Stimulated activated CD4-positive, alpha-beta T cell treated with anti-CD3 and anti-CD28 coated beads, Interleukin-1b, Interleukin-23, amount 100 ng/mL, for 4 hours (primary cell): ENCODE measurements at regions not wholly inside any gene's neighbourhood (a gene's known extent, or its start where the extent isn't known, plus 50 kb on each side); places are given as distances from the start of the nearest gene placed in this dataset.
A peak's percentile ranks its signal among the peaks of the same experiment; 100 is the strongest.

Source experiments
- DNase-seq, 2 donors: peaks; one replicate each; pipeline ENCODE4 v3.0.0-alpha.2; 2020; ENCODE audit warnings: low read depth in 2 of 2

DNA sequence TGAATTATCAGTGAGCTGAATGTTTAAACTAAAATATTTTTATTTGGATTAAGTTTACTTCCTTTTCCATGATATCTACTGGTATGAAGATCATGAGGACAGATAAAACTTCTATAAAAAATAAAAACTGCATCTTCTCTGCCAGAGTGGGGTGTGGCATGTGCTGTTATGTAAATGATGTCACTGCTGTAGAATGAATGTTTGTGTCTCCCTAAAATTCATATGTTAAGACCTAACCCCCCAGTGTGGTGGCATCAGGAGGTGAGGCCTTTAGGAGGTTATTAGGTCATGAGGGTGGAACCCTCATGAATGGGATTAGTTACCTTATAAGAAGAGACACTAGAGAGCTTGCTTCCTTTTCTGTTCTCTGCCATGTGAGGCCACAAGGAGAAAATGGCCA, 178.7 kb upstream of the DPH6 start:
- DNase-seq, result no peak

GRCh38 chr15:35725353-35725752, 179.4 kb upstream of the DPH6 start:
- DNase-seq, result no peak

DNA sequence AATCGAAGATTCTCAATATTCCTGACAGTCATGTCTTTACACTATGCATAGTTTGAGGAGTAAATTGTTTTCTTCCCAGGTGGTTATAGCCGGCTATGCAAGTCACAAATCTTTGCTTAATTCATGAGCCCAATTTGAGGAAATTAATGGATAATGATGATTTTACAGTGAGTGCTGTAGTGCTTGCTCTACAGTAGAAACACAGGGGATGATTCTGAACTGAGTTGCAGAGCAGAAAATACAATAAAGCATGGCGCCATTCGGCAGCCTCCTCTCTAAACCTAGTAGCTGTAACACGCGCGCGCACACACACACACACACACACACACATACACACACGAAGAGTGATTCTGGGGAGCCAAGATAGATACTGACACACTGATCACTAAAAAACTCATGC, 181.7 kb upstream of the DPH6 start:
- DNase-seq, result no peak

DNA sequence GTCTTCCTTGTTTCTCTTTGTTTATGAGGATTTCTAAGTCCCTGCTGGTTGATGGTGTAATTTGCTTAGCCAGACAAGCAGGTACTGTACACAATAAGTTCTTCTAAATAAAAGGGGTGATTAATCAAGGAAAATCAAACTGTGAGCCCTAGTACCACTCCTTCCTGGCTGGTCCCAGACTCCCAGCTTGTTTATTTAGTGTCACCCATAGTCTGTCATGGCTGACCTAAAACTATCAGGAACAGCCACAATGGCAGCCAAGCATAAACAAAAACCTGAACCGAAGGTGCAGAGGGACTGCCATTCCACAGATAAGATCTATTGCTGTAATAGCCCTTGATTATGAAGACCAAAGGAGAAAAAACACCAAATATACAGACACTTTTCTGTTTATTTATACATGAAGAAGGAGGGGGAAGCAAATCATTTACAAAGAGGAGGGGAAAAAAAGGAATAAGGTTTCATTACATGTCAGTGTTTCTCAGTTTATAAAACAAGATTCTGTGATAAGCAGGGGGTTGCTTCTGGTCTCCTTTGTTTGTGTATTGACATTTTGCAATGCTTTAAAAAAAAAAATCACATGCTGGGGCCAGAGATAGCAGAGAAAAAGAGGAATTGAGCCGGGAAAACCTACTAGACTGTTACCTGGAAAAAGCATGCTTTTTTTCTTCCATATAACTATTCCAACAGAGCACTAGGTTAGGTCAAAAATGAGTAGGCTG, 182.4 kb upstream of the DPH6 start:
- no peak for DNase-seq

- DNase-seq, result no peak
Measured at GRCh38 chr15:35736150-35736549, 190.2 kb upstream of the DPH6 start.

GRCh38 chr15:35737441-35737840, 191.5 kb upstream of the DPH6 start:
- no peak for DNase-seq

DNA sequence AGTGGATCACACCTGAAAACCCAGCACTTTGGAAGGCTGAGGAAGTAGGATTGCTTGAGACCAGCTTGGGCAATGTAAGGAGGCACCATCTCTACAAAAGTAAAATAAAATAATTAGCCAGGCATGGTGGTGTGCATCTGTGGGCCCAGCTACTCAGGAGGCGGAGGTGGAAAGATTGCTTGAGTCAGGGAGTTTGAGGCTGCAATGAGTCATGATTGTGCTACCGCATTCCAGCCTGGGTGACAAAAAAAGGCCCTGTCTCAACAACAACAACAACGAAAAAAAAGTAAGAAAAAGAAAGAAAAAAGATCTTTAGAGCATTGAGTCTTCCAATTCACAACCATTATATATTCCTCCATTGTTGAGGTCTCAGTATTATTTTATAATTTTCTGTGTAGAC, 192.4 kb upstream of the DPH6 start:
- no peak for DNase-seq

DNA sequence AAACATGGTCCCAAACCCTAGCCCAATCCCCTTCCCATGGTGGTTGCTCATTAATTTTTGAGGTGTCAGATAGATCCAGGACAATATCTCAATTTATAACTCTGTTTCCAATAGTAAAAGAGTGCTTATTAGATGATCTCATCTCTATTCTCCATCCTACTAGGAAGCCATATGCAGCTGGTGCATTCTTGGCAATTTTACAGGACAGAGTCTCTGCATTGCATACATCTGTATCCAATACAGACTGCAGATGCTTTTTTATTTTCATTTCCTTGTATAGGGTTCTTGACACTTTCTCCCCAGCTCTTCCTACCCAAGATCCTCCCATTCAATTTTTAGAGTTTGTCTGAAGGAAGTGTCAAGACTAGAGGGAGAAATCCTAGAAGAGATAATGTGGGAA, 194.8 kb upstream of the DPH6 start:
- DNase-seq, result no peak

DNA sequence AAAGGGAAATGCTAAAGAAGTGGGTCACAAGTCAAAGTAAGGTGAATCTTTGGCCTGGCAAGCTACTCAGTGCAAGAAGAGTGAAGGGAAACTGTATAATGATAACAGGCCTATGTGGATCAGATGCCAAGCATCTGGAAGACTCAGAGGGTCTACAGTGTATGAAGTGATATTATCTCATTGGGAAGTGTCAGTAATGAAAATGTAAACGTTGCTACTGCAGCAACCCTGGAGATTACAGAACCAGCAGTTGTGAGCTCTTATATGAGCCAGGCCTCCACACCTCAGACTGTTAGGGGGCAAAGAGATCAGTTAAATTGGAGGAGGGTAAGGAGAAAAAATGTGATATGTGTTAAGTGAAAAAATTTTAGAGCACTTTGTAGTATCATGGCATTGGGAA, 195.4 kb upstream of the DPH6 start:
- no peak for DNase-seq

DNA sequence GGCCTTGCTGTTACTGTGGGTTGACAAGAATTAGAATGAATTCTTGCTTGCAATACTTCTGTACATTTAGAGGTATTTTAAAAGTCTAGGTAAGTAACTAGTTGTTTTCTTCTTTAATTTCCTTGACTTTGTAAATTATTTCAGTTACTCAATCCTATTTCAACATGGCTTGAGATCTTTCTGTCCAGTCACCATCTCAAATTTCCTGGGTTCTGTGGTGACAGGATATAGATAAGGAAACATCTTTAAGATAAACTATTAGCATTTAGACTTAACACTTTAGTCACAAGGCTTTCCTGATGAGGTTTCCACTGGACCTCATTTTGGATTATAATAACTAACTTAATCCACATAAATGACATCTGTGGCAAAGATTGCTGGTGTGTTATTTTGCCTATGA, 195.9 kb upstream of the DPH6 start:
- DNase-seq, result no peak

DNA sequence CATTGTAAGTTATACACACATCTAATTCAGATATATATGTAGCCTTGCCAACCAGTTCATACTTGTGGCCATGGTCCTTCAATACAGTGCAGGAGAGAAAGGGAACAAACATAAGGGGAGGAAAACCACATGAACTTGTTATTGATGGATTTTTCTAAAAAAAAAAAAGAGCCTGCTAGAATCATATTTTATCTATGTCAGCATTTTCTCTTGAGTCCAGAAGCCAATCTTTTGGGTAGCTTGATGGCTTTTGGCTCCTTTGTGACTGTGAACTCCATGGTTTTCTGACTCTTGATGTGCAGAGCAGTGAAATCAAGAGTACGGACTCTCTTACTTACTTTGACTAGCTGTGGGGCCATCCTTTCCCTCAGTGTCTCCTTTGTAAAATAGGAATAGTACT, 197.4 kb upstream of the DPH6 start:
- DNase-seq, result no peak

DNA sequence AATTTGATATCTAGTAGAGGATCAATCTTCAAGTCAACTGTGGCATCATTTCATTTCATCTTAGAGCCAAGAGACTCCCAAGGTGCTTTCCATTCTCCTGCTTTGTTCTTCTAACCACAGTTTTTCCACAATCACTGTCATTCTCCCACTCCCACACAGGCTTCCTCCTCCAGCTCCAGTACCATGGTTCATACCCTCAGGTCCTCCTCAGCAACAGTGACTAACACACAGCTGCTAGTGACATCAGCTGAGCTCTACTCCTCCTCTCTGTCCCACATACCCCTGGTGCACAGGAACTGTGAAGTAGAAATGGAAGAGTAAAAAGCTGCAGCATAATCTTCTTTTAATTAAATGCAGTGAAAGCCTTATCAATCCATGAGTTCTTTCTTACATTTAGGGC, 200.2 kb upstream of the DPH6 start:
- DNase-seq, result no peak

- no peak for DNase-seq
Measured at GRCh38 chr15:35748105-35748504, 202.1 kb upstream of the DPH6 start.

DNA sequence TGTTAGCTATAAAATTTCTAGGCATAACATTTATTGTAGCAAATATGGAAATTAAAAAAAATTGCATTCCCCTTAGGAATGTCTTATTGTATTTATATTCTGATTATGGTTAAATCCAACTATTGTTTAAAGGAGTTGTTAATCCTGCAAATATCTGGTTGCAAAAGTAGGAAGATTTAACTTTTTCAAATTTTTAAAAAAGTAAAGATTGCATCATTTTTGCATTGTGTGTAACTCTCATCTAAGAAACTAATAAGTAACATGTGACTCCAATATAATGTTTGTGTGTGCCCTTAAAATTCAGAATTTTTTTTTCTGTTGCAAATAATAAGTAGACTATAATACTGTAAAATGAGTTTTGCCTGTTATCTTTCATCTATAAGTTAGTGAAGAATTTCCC, 204.1 kb upstream of the DPH6 start:
- no peak for DNase-seq

- DNase-seq, result peak; percentile 9 to 14
Measured at GRCh38 chr15:35751413-35752133, 205.6 kb upstream of the DPH6 start.

DNA sequence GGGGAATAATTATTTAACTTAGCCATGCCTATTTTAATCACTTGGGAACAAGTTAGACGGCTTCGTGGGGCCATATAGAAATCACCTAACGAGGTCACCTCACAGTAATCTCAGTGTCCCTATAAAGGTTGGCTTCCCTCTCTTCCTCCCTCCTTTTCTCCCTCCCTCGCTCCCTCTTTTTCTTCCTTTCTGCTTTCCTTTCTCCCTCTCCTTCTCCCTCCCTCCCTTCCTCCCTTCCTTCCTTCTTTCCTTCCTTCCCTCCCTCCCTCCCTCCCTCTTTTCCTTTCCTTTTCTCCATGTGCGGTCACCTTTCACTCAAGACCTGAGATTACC, 206.1 kb upstream of the DPH6 start:
- no peak for DNase-seq

- DNase-seq, result no peak
Measured at GRCh38 chr15:35753486-35753885, 207.5 kb upstream of the DPH6 start.

DNA sequence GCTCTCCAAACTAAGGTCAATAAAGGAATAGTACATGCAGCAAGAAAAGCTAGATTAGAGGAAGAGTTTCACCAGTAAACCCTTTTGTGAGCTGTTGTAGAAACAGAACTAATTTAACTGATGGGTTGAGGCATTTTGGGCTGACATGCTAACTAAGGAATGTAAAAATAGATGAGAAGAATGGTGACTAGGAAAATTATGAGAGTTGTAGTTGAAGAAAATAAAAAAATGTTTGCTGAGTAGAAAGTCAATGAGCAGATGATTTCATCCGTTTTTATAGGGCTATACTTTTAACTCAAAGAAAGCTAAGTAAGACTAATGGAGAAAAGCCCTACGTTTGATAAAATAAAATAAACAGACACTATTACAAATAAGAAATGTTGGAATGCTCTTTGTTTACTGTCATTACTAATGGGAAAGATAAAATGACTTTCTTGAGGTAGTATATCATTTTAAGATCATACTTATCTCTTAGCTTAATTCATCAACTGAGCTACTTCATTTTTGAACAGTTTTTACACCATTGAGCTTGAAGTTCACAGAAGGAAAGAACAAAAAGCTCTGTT, 209.4 kb upstream of the DPH6 start:
- no peak for DNase-seq

GRCh38 chr15:35756623-35757022, 210.7 kb upstream of the DPH6 start:
- no peak for DNase-seq

DNA sequence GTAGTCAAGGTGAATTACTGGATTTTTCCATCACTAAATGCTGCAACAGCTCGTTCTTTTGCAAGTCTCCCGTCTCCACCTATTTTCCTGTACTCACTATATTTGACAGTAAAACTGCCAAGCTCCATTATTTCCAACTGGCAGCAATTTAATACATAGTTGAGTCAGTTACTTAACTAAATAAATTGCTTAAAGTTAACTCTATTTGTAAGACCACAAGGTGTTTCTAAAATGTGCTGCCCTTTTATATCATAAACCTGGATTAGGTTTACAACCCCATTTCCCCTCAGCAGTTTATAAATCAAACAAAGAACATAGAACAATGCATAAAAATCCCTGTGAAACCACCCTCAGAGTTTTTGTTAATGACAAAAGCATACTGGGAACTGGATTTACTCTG, 211.4 kb upstream of the DPH6 start:
- DNase-seq, result no peak

GRCh38 chr15:35757765-35758164, 211.8 kb upstream of the DPH6 start:
- no peak for DNase-seq

- no peak for DNase-seq
Measured at GRCh38 chr15:35764661-35765519, 218.9 kb upstream of the DPH6 start.

- no peak for DNase-seq
Measured at GRCh38 chr15:35768949-35769348, 223.0 kb upstream of the DPH6 start.
